ENCODE measurements at regions not wholly inside any gene's neighbourhood (a gene's known extent, or its start where the extent isn't known, plus 50 kb on each side); places are given as distances from the start of the nearest gene placed in this dataset.
"Not testable (repeated sequence)": the region's sequence is repeated elsewhere in the genome, so short reads cannot be mapped to it uniquely, and the experiment has no call there.

GRCh38 chr6:90463359-90463758, 123.5 kb downstream of the MAP3K7 start:
- H3K9ac ChIP-seq (ENCODE audit: low read length in 5 of 5) = no peak overlapping the region
- no peak overlapping the region for H3K4me3 ChIP-seq (ENCODE audit: low read depth in 1 of 5, low read length in 5 of 5)
- no peaks in the 10 kb centered on the region for H3K4me1 ChIP-seq (ENCODE audit: control insufficient read depth in 5 of 5, insufficient read depth in 5 of 5, low read length in 5 of 5)
- H3K27me3 ChIP-seq (ENCODE audit: control insufficient read depth in 5 of 5, insufficient read depth in 4 of 5, low read length in 5 of 5) = no peaks in the 10 kb centered on the region
- no peak overlapping the region for H3K27ac ChIP-seq (ENCODE audit: low read depth, low read length)
- H3K36me3 ChIP-seq (ENCODE audit: control insufficient read depth in 5 of 5, insufficient read depth in 5 of 5, low read length in 5 of 5) = no peaks in the 10 kb centered on the region
- no peaks in the 10 kb centered on the region for H3K9me3 ChIP-seq (ENCODE audit: control insufficient read depth in 5 of 5, low read length in 5 of 5)

DNA sequence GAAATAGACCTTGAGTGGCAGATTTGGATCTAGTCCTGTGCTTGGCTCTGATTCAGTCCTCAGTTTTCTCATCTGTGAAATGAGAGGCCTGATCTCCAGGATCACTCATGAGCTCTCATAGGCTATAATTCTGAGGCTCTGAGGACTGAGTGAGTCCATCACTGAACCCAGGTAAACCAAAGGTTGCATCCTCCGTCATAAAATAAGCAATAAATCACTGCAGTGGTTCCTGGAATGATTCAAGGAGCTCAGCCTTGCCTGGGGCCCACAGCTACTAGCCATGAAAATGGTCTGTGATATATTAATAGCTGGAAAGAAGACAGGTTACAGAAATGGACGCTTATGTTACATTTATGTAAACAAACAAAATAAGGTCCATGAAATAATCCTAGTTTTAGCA, 124.8 kb downstream of the MAP3K7 start:
- no peaks in the 10 kb centered on the region for H3K9me3 ChIP-seq (ENCODE audit: control insufficient read depth in 5 of 5, low read length in 5 of 5)
- no peak overlapping the region for H3K9ac ChIP-seq (ENCODE audit: low read length in 5 of 5)
- H3K4me3 ChIP-seq (ENCODE audit: low read depth in 1 of 5, low read length in 5 of 5) = no peak overlapping the region
- H3K4me1 ChIP-seq (ENCODE audit: control insufficient read depth in 5 of 5, insufficient read depth in 5 of 5, low read length in 5 of 5) = no peaks in the 10 kb centered on the region
- no peak overlapping the region for H3K27ac ChIP-seq (ENCODE audit: low read depth, low read length)
- no peaks in the 10 kb centered on the region for H3K36me3 ChIP-seq (ENCODE audit: control insufficient read depth in 5 of 5, insufficient read depth in 5 of 5, low read length in 5 of 5)
- H3K27me3 ChIP-seq (ENCODE audit: control insufficient read depth in 5 of 5, insufficient read depth in 4 of 5, low read length in 5 of 5) = no peaks in the 10 kb centered on the region

DNA sequence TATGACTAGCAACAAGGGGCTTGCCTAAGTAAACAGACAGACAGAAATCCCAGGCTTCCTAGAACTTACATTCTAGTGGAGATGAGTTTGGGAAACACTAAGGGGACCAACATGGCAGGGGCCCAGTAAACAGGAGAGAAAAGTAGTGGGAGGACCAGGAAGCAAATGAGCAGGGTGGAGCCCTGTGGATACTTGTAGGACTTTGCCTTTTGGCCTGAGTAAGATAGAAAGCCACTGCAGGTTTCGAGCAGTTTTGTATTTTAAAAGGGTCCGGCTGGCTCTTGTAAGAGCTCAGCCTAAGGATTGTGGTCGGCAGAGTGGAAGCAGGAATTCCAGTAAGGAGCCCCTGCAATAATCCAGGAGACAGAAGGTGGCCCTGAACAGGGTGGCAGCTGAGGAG, 125.5 kb downstream of the MAP3K7 start:
- H3K9ac ChIP-seq (ENCODE audit: low read length in 5 of 5) = no peak overlapping the region
- no peak overlapping the region for H3K4me3 ChIP-seq (ENCODE audit: low read depth in 1 of 5, low read length in 5 of 5)
- H3K4me1 ChIP-seq (ENCODE audit: control insufficient read depth in 5 of 5, insufficient read depth in 5 of 5, low read length in 5 of 5) = no peaks in the 10 kb centered on the region
- H3K27ac ChIP-seq (ENCODE audit: low read depth, low read length) = no peak overlapping the region
- no peaks in the 10 kb centered on the region for H3K9me3 ChIP-seq (ENCODE audit: control insufficient read depth in 5 of 5, low read length in 5 of 5)
- no peaks in the 10 kb centered on the region for H3K36me3 ChIP-seq (ENCODE audit: control insufficient read depth in 5 of 5, insufficient read depth in 5 of 5, low read length in 5 of 5)
- no peaks in the 10 kb centered on the region for H3K27me3 ChIP-seq (ENCODE audit: control insufficient read depth in 5 of 5, insufficient read depth in 4 of 5, low read length in 5 of 5)

GRCh38 chr6:90460051-90460450, 126.8 kb downstream of the MAP3K7 start:
- Histone ChIP-seq H3K4me1 (ENCODE audit: control insufficient read depth in 5 of 5, insufficient read depth in 5 of 5, low read length in 5 of 5) (no peaks in the 10 kb centered on the region), H3K4me3 (ENCODE audit: low read depth in 1 of 5, low read length in 5 of 5) (no peak overlapping the region), H3K27me3 (ENCODE audit: control insufficient read depth in 5 of 5, insufficient read depth in 4 of 5, low read length in 5 of 5) (no peaks in the 10 kb centered on the region), H3K9me3 (ENCODE audit: control insufficient read depth in 5 of 5, low read length in 5 of 5) (no peaks in the 10 kb centered on the region), H3K9ac (ENCODE audit: low read length in 5 of 5) (no peak overlapping the region), H3K36me3 (ENCODE audit: control insufficient read depth in 5 of 5, insufficient read depth in 5 of 5, low read length in 5 of 5) (no peaks in the 10 kb centered on the region), H3K27ac (ENCODE audit: low read depth, low read length) (no peak overlapping the region)

DNA sequence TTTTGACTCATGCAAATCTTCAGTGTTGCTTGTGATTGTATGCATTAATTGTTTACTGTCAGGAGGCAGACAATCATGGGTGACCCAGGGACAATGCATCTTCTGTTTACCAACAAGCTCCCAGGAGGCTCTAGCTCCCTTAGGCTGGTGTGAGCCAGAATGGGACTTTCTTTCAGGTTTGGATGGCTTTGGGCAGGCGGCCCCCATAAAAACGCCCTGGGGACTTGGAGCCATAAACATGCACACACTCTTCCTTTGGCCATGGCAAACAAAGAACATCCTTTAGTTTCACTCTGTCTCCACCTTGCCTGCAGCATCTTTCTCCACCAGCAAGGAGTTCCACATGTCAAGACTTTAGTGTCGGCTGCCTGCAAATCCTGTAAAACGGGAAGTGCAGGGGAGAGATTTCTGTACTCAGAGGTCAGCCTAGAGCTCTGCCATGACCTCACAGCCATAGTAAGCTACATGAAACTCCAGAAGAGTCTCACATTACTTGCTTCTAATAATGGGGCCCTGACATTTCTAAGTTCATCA, 127.6 kb downstream of the MAP3K7 start:
- Histone ChIP-seq H3K4me1 (ENCODE audit: control insufficient read depth in 5 of 5, insufficient read depth in 5 of 5, low read length in 5 of 5) (no peaks in the 10 kb centered on the region), H3K27ac (ENCODE audit: low read depth, low read length) (no peak overlapping the region), H3K9me3 (ENCODE audit: control insufficient read depth in 5 of 5, low read length in 5 of 5) (no peaks in the 10 kb centered on the region), H3K4me3 (ENCODE audit: low read depth in 1 of 5, low read length in 5 of 5) (no peak overlapping the region), H3K9ac (ENCODE audit: low read length in 5 of 5) (no peak overlapping the region), H3K27me3 (ENCODE audit: control insufficient read depth in 5 of 5, insufficient read depth in 4 of 5, low read length in 5 of 5) (no peaks in the 10 kb centered on the region), H3K36me3 (ENCODE audit: control insufficient read depth in 5 of 5, insufficient read depth in 5 of 5, low read length in 5 of 5) (no peaks in the 10 kb centered on the region)

- Histone ChIP-seq H3K4me3 (ENCODE audit: low read depth in 1 of 5, low read length in 5 of 5) (peak overlapping the region in 2 of 5 donors; percentile 6 to 8), H3K36me3 (ENCODE audit: control insufficient read depth in 5 of 5, insufficient read depth in 5 of 5, low read length in 5 of 5) (no peaks in the 10 kb centered on the region), H3K27me3 (ENCODE audit: control insufficient read depth in 5 of 5, insufficient read depth in 4 of 5, low read length in 5 of 5) (no peaks in the 10 kb centered on the region), H3K4me1 (ENCODE audit: control insufficient read depth in 5 of 5, insufficient read depth in 5 of 5, low read length in 5 of 5) (no peaks in the 10 kb centered on the region), H3K27ac (ENCODE audit: low read depth, low read length) (no peak overlapping the region), H3K9ac (ENCODE audit: low read length in 5 of 5) (no peak overlapping the region), H3K9me3 (ENCODE audit: control insufficient read depth in 5 of 5, low read length in 5 of 5) (no peaks in the 10 kb centered on the region)
Measured at GRCh38 chr6:90458353-90459224, 128.3 kb downstream of the MAP3K7 start.

- Histone ChIP-seq H3K9me3 (ENCODE audit: control insufficient read depth in 5 of 5, low read length in 5 of 5) (no peaks in the 10 kb centered on the region), H3K27ac (ENCODE audit: low read depth, low read length) (no peak overlapping the region), H3K9ac (ENCODE audit: low read length in 5 of 5) (no peak overlapping the region)
Measured at GRCh38 chr6:90457867-90458259, 129.0 kb downstream of the MAP3K7 start.

GRCh38 chr6:90456997-90457866, 129.6 kb downstream of the MAP3K7 start:
- not testable (repeated sequence) for H3K9me3 ChIP-seq (ENCODE audit: control insufficient read depth in 5 of 5, low read length in 5 of 5); H3K4me3 ChIP-seq (ENCODE audit: low read depth in 1 of 5, low read length in 5 of 5); H3K4me1 ChIP-seq (ENCODE audit: control insufficient read depth in 5 of 5, insufficient read depth in 5 of 5, low read length in 5 of 5); H3K27me3 ChIP-seq (ENCODE audit: control insufficient read depth in 5 of 5, insufficient read depth in 4 of 5, low read length in 5 of 5); H3K36me3 ChIP-seq (ENCODE audit: control insufficient read depth in 5 of 5, insufficient read depth in 5 of 5, low read length in 5 of 5); H3K27ac ChIP-seq (ENCODE audit: low read depth, low read length); H3K9ac ChIP-seq (ENCODE audit: low read length in 5 of 5)

More at GRCh38 chr6:90457867-90458259, 129.0 kb downstream of the MAP3K7 start:
- H3K4me3 ChIP-seq (ENCODE audit: low read depth in 1 of 5, low read length in 5 of 5) = no peak overlapping the region
- no peaks in the 10 kb centered on the region for H3K36me3 ChIP-seq (ENCODE audit: control insufficient read depth in 5 of 5, insufficient read depth in 5 of 5, low read length in 5 of 5)
- no peaks in the 10 kb centered on the region for H3K27me3 ChIP-seq (ENCODE audit: control insufficient read depth in 5 of 5, insufficient read depth in 4 of 5, low read length in 5 of 5)
- no peaks in the 10 kb centered on the region for H3K4me1 ChIP-seq (ENCODE audit: control insufficient read depth in 5 of 5, insufficient read depth in 5 of 5, low read length in 5 of 5)

DNA sequence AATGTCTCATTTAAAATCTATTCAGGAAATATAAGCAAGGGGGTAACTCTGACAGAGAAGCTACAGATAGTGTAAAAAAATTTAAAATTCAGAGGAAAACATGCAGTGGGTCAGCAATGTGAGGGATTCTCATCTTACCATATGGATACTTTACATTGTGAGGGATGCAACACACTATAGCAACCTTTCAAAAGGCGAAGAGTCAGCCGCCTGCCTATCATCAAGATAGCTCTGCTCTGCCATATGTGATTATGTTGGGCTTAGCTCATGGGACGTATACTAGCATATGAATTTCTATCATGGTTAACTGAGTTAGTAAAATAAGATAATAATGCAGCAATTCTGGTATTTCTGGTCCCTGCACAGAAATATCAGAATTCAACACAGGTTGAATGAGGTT, 130.9 kb downstream of the MAP3K7 start:
- Histone ChIP-seq H3K36me3 (ENCODE audit: control insufficient read depth in 5 of 5, insufficient read depth in 5 of 5, low read length in 5 of 5) (no peaks in the 10 kb centered on the region), H3K9me3 (ENCODE audit: control insufficient read depth in 5 of 5, low read length in 5 of 5) (no peaks in the 10 kb centered on the region), H3K4me3 (ENCODE audit: low read depth in 1 of 5, low read length in 5 of 5) (no peak overlapping the region), H3K4me1 (ENCODE audit: control insufficient read depth in 5 of 5, insufficient read depth in 5 of 5, low read length in 5 of 5) (no peaks in the 10 kb centered on the region), H3K27me3 (ENCODE audit: control insufficient read depth in 5 of 5, insufficient read depth in 4 of 5, low read length in 5 of 5) (no peaks in the 10 kb centered on the region), H3K9ac (ENCODE audit: low read length in 5 of 5) (no peak overlapping the region), H3K27ac (ENCODE audit: low read depth, low read length) (no peak overlapping the region)

DNA sequence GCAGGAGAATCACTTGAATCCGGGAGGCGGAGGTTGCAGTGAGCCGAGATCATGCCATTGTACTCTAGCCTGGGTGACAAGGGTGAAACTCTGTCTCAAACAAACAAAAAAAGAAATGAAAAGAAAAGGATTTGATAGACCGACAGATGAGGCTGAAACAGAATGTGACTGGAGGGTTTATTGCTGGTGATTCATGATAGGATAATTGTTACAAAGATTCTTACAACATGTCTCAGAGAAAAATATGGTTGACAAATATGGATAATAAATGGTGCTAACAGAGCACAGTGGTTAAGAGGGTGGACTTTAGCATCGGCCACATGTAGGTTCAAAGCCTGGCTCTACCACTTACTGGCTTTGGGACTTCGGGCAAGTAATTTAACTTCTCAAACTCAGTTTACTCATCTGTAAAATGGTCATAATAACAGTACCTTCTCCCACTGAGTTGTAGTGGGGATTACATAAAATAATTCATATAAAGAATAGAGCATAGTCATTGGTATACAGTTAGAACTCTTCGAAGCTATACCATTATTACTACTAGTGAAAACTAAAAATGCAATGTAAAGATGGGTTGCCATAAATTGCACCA, 131.9 kb downstream of the MAP3K7 start:
- Histone ChIP-seq H3K4me3 (ENCODE audit: low read depth in 1 of 5, low read length in 5 of 5) (no peak overlapping the region), H3K27ac (ENCODE audit: low read depth, low read length) (no peak overlapping the region), H3K4me1 (ENCODE audit: control insufficient read depth in 5 of 5, insufficient read depth in 5 of 5, low read length in 5 of 5) (no peaks in the 10 kb centered on the region), H3K9me3 (ENCODE audit: control insufficient read depth in 5 of 5, low read length in 5 of 5) (no peaks in the 10 kb centered on the region), H3K9ac (ENCODE audit: low read length in 5 of 5) (no peak overlapping the region), H3K27me3 (ENCODE audit: control insufficient read depth in 5 of 5, insufficient read depth in 4 of 5, low read length in 5 of 5) (no peaks in the 10 kb centered on the region), H3K36me3 (ENCODE audit: control insufficient read depth in 5 of 5, insufficient read depth in 5 of 5, low read length in 5 of 5) (no peaks in the 10 kb centered on the region)
